ENCODE measurements at regions not wholly inside any gene's neighbourhood (a gene's known extent, or its start where the extent isn't known, plus 50 kb on each side); places are given as distances from the start of the nearest gene placed in this dataset.
"Not testable (repeated sequence)": the region's sequence is repeated elsewhere in the genome, so short reads cannot be mapped to it uniquely, and the experiment has no call there.

- FAIRE-seq = no peak
These were observed 225.1 kb downstream of the TFCP2L1 start for GRCh38 chr2:121059651-121060649.

- no peak for FAIRE-seq
These were observed 223.4 kb downstream of the TFCP2L1 start for GRCh38 chr2:121061633-121062032.

GRCh38 chr2:121063471-121063870, 221.5 kb downstream of the TFCP2L1 start:
- FAIRE-seq = no peak

- no peak for FAIRE-seq
These were observed 220.8 kb downstream of the TFCP2L1 start for GRCh38 chr2:121064186-121064585.

GRCh38 chr2:121065239-121065638, 219.8 kb downstream of the TFCP2L1 start:
- no peak for FAIRE-seq

GRCh38 chr2:121066526-121066925, 218.5 kb downstream of the TFCP2L1 start:
- FAIRE-seq = no peak

- no peak for FAIRE-seq
These were observed 216.2 kb downstream of the TFCP2L1 start for GRCh38 chr2:121068851-121069250.

GRCh38 chr2:121069434-121069969, 215.5 kb downstream of the TFCP2L1 start:
- no peak for FAIRE-seq

GRCh38 chr2:121070061-121070460, 214.9 kb downstream of the TFCP2L1 start:
- FAIRE-seq = not testable (repeated sequence)

- no peak for FAIRE-seq
These were observed 213.9 kb downstream of the TFCP2L1 start for GRCh38 chr2:121071034-121071504.

- no peak for FAIRE-seq
These were observed 212.2 kb downstream of the TFCP2L1 start for GRCh38 chr2:121072784-121073183.

GRCh38 chr2:121073320-121074210, 211.4 kb downstream of the TFCP2L1 start:
- FAIRE-seq = no peak

GRCh38 chr2:121074293-121074932, 210.6 kb downstream of the TFCP2L1 start:
- no peak for FAIRE-seq

GRCh38 chr2:121075006-121075551, 209.9 kb downstream of the TFCP2L1 start:
- peak; percentile 91 for FAIRE-seq

- FAIRE-seq = no peak
These were observed 209.1 kb downstream of the TFCP2L1 start for GRCh38 chr2:121075641-121076497.

GRCh38 chr2:121076498-121076820, 208.5 kb downstream of the TFCP2L1 start:
- no peak for FAIRE-seq

- no peak for FAIRE-seq
These were observed 208.0 kb downstream of the TFCP2L1 start for GRCh38 chr2:121076885-121077549.

- FAIRE-seq = no peak
These were observed 206.1 kb downstream of the TFCP2L1 start for GRCh38 chr2:121078899-121079298.

GRCh38 chr2:121080013-121080772, 204.8 kb downstream of the TFCP2L1 start:
- peak; percentile 3 for FAIRE-seq

- no peak for FAIRE-seq
These were observed 203.3 kb downstream of the TFCP2L1 start for GRCh38 chr2:121081701-121082100.

Data from G401.6 (cell line).